Choroid plexus epithelial cell (primary cell): ENCODE measurements at regions not wholly inside any gene's neighbourhood (a gene's known extent, or its start where the extent isn't known, plus 50 kb on each side); places are given as distances from the start of the nearest gene placed in this dataset.

Experiments
- DNase-seq: peaks from one replicate; pipeline ENCODE4 v3.0.0-alpha.2; 2010; ENCODE audit warnings: low read depth
- H3K4me3 ChIP-seq: 2 replicates; pipeline ENCODE4 v1.5.1; 2011; ENCODE audit warnings: low read depth, mild to moderate bottlenecking, control low read depth, low read length, moderate library complexity
- CTCF ChIP-seq: conservative IDR thresholded peaks from 2 replicates; pipeline ENCODE4 v1.5.1; 2011; ENCODE audit warnings: low read depth, mild to moderate bottlenecking, control low read depth, inconsistent platforms, low read length, moderate library complexity

- TF ChIP-seq CTCF: no peak
- no peak overlapping the region for H3K4me3 ChIP-seq
- peak; percentile 13 for DNase-seq
These were observed 226.4 kb upstream of the DPYD start for GRCh38 chr1:98147280-98147679.

GRCh38 chr1:98145655-98146054 lies 224.8 kb upstream of the DPYD start:
- H3K4me3 ChIP-seq: no peak overlapping the region
- no peak for DNase-seq
- TF ChIP-seq CTCF: no peak

- no peak overlapping the region for H3K4me3 ChIP-seq
- no peak for TF ChIP-seq CTCF
- peak; percentile 7 for DNase-seq
These were observed 222.6 kb upstream of the DPYD start for GRCh38 chr1:98143403-98143802.

- no peak overlapping the region for H3K4me3 ChIP-seq
- DNase-seq: no peak
- TF ChIP-seq CTCF: no peak
These were observed 212.3 kb upstream of the DPYD start for GRCh38 chr1:98133131-98133530.

GRCh38 chr1:98130408-98130807 lies 209.6 kb upstream of the DPYD start:
- H3K4me3 ChIP-seq: no peak overlapping the region
- TF ChIP-seq CTCF: no peak
- peak; percentile 52 for DNase-seq

GRCh38 chr1:98129491-98129890 lies 208.7 kb upstream of the DPYD start:
- DNase-seq: no peak
- no peak for TF ChIP-seq CTCF

GRCh38 chr1:98126740-98127139 lies 205.9 kb upstream of the DPYD start:
- no peak for DNase-seq
- TF ChIP-seq CTCF: no peak
- H3K4me3 ChIP-seq: no peak overlapping the region

More at GRCh38 chr1:98129491-98129890, 208.7 kb upstream of the DPYD start:
- H3K4me3 ChIP-seq: no peak overlapping the region
